Epithelial cell of esophagus (primary cell): ENCODE measurements at regions not wholly inside any gene's neighbourhood (a gene's known extent, or its start where the extent isn't known, plus 50 kb on each side); places are given as distances from the start of the nearest gene placed in this dataset.
A peak's percentile ranks its signal among the peaks of the same experiment; 100 is the strongest.
"Not testable (repeated sequence)": the region's sequence is repeated elsewhere in the genome, so short reads cannot be mapped to it uniquely, and the experiment has no call there.

Source experiments
- DNase-seq: peaks from one replicate; pipeline ENCODE4 v3.0.0; 2010; ENCODE audit warnings: low read depth
- H3K4me3 ChIP-seq: 2 replicates; pipeline ENCODE4 v1.5.1; 2011; ENCODE audit warnings: mild to moderate bottlenecking, low read length, control low read depth
- CTCF ChIP-seq: IDR thresholded peaks from 2 replicates; pipeline ENCODE4 v1.5.1; 2011; ENCODE audit warnings: low read depth, mild to moderate bottlenecking, low read length, control low read depth, inconsistent platforms; ENCODE audit not compliant: insufficient read depth; ENCODE audit errors: missing control alignments

GRCh38 chr2:59752071-59752470 is 801.4 kb downstream of the BCL11A start:
- no peak for DNase-seq
- no peak for TF ChIP-seq CTCF
- no peak overlapping the region for H3K4me3 ChIP-seq

- DNase-seq, result not testable (repeated sequence)
These were observed 802.2 kb downstream of the BCL11A start for GRCh38 chr2:59751214-59751613.

GRCh38 chr2:59746291-59746690 is 807.2 kb downstream of the BCL11A start:
- no peak for TF ChIP-seq CTCF
- DNase-seq, result no peak
- no peak overlapping the region for H3K4me3 ChIP-seq

More at GRCh38 chr2:59751214-59751613, 802.2 kb downstream of the BCL11A start:
- not testable (repeated sequence) for H3K4me3 ChIP-seq

GRCh38 chr2:59745085-59745484 is 808.4 kb downstream of the BCL11A start:
- H3K4me3 ChIP-seq, result no peak overlapping the region
- no peak for TF ChIP-seq CTCF
- DNase-seq, result peak; percentile 77

- H3K4me3 ChIP-seq, result no peak overlapping the region
- DNase-seq, result no peak
- no peak for TF ChIP-seq CTCF
These were observed 809.0 kb downstream of the BCL11A start for GRCh38 chr2:59744436-59744835.

GRCh38 chr2:59741840-59742239 is 811.6 kb downstream of the BCL11A start:
- DNase-seq, result no peak
- TF ChIP-seq CTCF, result no peak

GRCh38 chr2:59739166-59739565 is 814.3 kb downstream of the BCL11A start:
- no peak for DNase-seq
- no peak overlapping the region for H3K4me3 ChIP-seq
- TF ChIP-seq CTCF, result no peak

More at GRCh38 chr2:59741840-59742239, 811.6 kb downstream of the BCL11A start:
- no peak overlapping the region for H3K4me3 ChIP-seq
